HEK293 (cell line): ENCODE measurements at regions not wholly inside any gene's neighbourhood (a gene's known extent, or its start where the extent isn't known, plus 50 kb on each side); places are given as distances from the start of the nearest gene placed in this dataset.

Experiments
- CTCF ChIA-PET: fragments of 350-600 bp; formaldehyde crosslinking; extraction: SDS; loops from one replicate; lab custom pipeline; 2021; ENCODE audit warnings: antibody characterized with exemption; lab: Yijun Ruan, JAX
- POLR2A ChIA-PET: fragments of 300-600 bp; formaldehyde crosslinking; extraction: SDS; loops from one replicate; lab custom pipeline; 2020; ENCODE audit warnings: antibody characterized with exemption, inconsistent platforms; lab: Yijun Ruan, JAX
- H3K27ac ChIP-seq: fragments of 200-500 bp; sonication (Bioruptor generic); 2 replicates; pipeline ENCODE4 v1.5.1; 2014; ENCODE audit warnings: low read depth, low read length, control low read depth, inconsistent platforms; ENCODE audit errors: extremely low read depth
- H3K36me3 ChIP-seq, 2 experiments: fragments of 200-500 bp in 1 of 2; sonication (Bioruptor generic) in 1 of 2; 1 replicate in 1 of 2; 2 replicates in 1 of 2; pipeline ENCODE4 v1.5.1; 2014 to 2017; ENCODE audit warnings: inconsistent platforms in 2 of 2, low read length in 2 of 2; ENCODE audit not compliant: control insufficient read depth in 2 of 2, insufficient read depth in 1 of 2
- H3K4me1 ChIP-seq: fragments of 200-500 bp; sonication (Bioruptor generic); 2 replicates; pipeline ENCODE4 v1.5.1; 2014; ENCODE audit warnings: mild to moderate bottlenecking, low read length, inconsistent platforms; ENCODE audit not compliant: control insufficient read depth, insufficient read depth
- H3K4me3 ChIP-seq: 2 replicates; pipeline ENCODE4 v1.5.1; 2011; ENCODE audit warnings: low read depth, mild to moderate bottlenecking, control low read depth, low read length, moderate library complexity
- H3K9me3 ChIP-seq: fragments of 200-500 bp; sonication (Bioruptor generic); 2 replicates; pipeline ENCODE4 v1.5.1; 2014; ENCODE audit warnings: low read depth, low read length, inconsistent platforms; ENCODE audit not compliant: control insufficient read depth, insufficient read depth
- TCF7L2 ChIP-seq: IDR thresholded peaks from 2 replicates; pipeline ENCODE4 v1.6.1; 2011; ENCODE audit warnings: low read depth, mild to moderate bottlenecking, inconsistent platforms, low read length, moderate library complexity, borderline replicate concordance
- TRIM28 ChIP-seq: IDR thresholded peaks from 2 replicates; pipeline ENCODE4 v1.6.1; 2011; ENCODE audit warnings: low read length, control low read depth, borderline replicate concordance
- WT1 ChIP-seq: fragments of 450-650 bp; formaldehyde crosslinking; IDR thresholded peaks from 2 replicates; pipeline ENCODE4 v1.5.1; 2016; ENCODE audit warnings: missing biosample characterization, missing genetic modification characterization
- ZBTB7A ChIP-seq: fragments of 450-650 bp; formaldehyde crosslinking; IDR thresholded peaks from 2 replicates; pipeline ENCODE4 v1.5.1; 2016; ENCODE audit warnings: low read depth, missing biosample characterization, missing genetic modification characterization
- ZNF10 ChIP-seq: fragments of 450-650 bp; formaldehyde crosslinking; IDR thresholded peaks from 2 replicates; pipeline ENCODE4 v1.5.1; 2017; ENCODE audit warnings: missing biosample characterization, missing genetic modification characterization
- ZNF133 ChIP-seq: fragments of 450-650 bp; formaldehyde crosslinking; IDR thresholded peaks from 2 replicates; pipeline ENCODE4 v1.5.1; 2016; ENCODE audit warnings: missing biosample characterization, missing genetic modification characterization
- ZNF223 ChIP-seq: fragments of 450-650 bp; formaldehyde crosslinking; IDR thresholded peaks from 2 replicates; pipeline ENCODE4 v1.5.1; 2016; ENCODE audit warnings: missing biosample characterization, missing genetic modification characterization
- ZNF302 ChIP-seq: fragments of 450-650 bp; formaldehyde crosslinking; IDR thresholded peaks from 2 replicates; pipeline ENCODE4 v1.5.1; 2016; ENCODE audit warnings: missing biosample characterization, missing genetic modification characterization, low read depth
- ZNF350 ChIP-seq: fragments of 450-650 bp; formaldehyde crosslinking; IDR thresholded peaks from 2 replicates; pipeline ENCODE4 v1.5.0; 2017; ENCODE audit warnings: missing biosample characterization, mild to moderate bottlenecking, missing genetic modification characterization
- ZNF391 ChIP-seq: fragments of 450-650 bp; formaldehyde crosslinking; IDR thresholded peaks from 2 replicates; pipeline ENCODE4 v1.5.1; 2016; ENCODE audit warnings: low read depth, missing biosample characterization, missing genetic modification characterization, borderline replicate concordance
- ZNF404 ChIP-seq: fragments of 450-650 bp; formaldehyde crosslinking; IDR thresholded peaks from 2 replicates; pipeline ENCODE4 v1.5.1; 2017; ENCODE audit warnings: missing biosample characterization, missing genetic modification characterization
- ZNF473 ChIP-seq: fragments of 450-650 bp; formaldehyde crosslinking; IDR thresholded peaks from 2 replicates; pipeline ENCODE4 v1.5.1; 2017; ENCODE audit warnings: missing biosample characterization, missing genetic modification characterization
- ZNF48 ChIP-seq: fragments of 450-650 bp; formaldehyde crosslinking; IDR thresholded peaks from 2 replicates; pipeline ENCODE4 v1.5.1; 2016; ENCODE audit warnings: missing biosample characterization, missing genetic modification characterization
- ZNF544 ChIP-seq: fragments of 450-650 bp; formaldehyde crosslinking; IDR thresholded peaks from 2 replicates; pipeline ENCODE4 v1.5.0; 2017; ENCODE audit warnings: missing biosample characterization, missing genetic modification characterization
- ZNF561 ChIP-seq: fragments of 450-650 bp; IDR thresholded peaks from 2 replicates; pipeline ENCODE4 v1.5.1; 2018; ENCODE audit warnings: missing biosample characterization, missing genetic modification characterization, borderline replicate concordance
- ZNF585B ChIP-seq: fragments of 450-650 bp; formaldehyde crosslinking; IDR thresholded peaks from 2 replicates; pipeline ENCODE4 v1.5.1; 2016; ENCODE audit warnings: missing biosample characterization, missing genetic modification characterization
- ZNF768 ChIP-seq: fragments of 450-650 bp; formaldehyde crosslinking; IDR thresholded peaks from 2 replicates; pipeline ENCODE4 v1.5.1; 2018; ENCODE audit warnings: missing biosample characterization, mild to moderate bottlenecking, missing genetic modification characterization
- ZNF776 ChIP-seq: fragments of 450-650 bp; formaldehyde crosslinking; IDR thresholded peaks from 2 replicates; pipeline ENCODE4 v1.5.0; 2017; ENCODE audit warnings: missing biosample characterization, missing genetic modification characterization, borderline replicate concordance
- ZNF843 ChIP-seq: fragments of 450-650 bp; formaldehyde crosslinking; IDR thresholded peaks from 2 replicates; pipeline ENCODE4 v1.5.1; 2016; ENCODE audit warnings: missing biosample characterization, missing genetic modification characterization
- TF ChIP-seq, protein P1 (sequence below): fragments of 450-650 bp; formaldehyde crosslinking; IDR thresholded peaks from 2 replicates; pipeline ENCODE4 v1.5.1; 2016; ENCODE audit warnings: missing biosample characterization, missing genetic modification characterization
- TF ChIP-seq, protein P2 (sequence below): fragments of 450-650 bp; formaldehyde crosslinking; IDR thresholded peaks from 2 replicates; pipeline ENCODE4 v1.5.1; 2016; ENCODE audit warnings: missing biosample characterization, missing genetic modification characterization
- TF ChIP-seq, protein P3 (sequence below): fragments of 450-650 bp; formaldehyde crosslinking; IDR thresholded peaks from 2 replicates; pipeline ENCODE4 v1.5.1; 2016; ENCODE audit warnings: missing biosample characterization, missing genetic modification characterization, low read depth
- TF ChIP-seq, protein P4 (sequence below): fragments of 450-650 bp; formaldehyde crosslinking; IDR thresholded peaks from 2 replicates; pipeline ENCODE4 v1.5.1; 2016; ENCODE audit warnings: missing biosample characterization, missing genetic modification characterization
- TF ChIP-seq, protein P5 (sequence below): fragments of 450-650 bp; formaldehyde crosslinking; IDR thresholded peaks from 2 replicates; pipeline ENCODE4 v1.5.1; 2017; ENCODE audit warnings: missing biosample characterization, missing genetic modification characterization

DNA sequence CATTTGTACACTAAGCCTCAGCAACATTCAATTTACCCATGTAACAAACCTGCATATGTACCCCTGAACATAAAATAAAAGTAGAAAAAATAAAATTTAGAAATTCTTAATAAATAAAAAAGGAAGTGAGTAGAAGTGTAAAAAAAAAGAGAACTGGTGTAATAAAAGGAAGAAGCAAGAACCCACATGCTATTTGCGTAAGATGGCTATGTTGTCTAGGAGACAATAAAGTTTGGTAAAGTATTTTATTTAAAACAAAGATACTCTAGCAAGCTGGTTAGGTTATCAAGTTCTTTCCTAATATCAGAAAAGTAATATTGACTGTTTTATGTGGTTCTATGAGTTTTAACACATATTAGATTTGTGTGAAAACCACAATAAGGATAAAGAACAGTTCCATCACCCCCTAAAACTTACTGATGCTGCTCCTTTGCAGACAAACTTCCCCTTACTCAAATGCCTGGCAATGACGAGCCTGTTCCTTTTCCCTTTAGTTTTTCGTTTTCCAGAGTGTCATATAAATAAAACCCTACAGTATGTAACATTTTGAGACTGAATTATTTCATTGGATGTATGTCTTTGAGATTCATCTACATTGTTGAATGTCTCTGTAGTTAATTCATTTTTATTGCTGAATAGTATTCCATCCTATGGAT is 98.9 kb downstream of the TNFSF13B start (continued):
- TF ChIP-seq, protein P1, sequence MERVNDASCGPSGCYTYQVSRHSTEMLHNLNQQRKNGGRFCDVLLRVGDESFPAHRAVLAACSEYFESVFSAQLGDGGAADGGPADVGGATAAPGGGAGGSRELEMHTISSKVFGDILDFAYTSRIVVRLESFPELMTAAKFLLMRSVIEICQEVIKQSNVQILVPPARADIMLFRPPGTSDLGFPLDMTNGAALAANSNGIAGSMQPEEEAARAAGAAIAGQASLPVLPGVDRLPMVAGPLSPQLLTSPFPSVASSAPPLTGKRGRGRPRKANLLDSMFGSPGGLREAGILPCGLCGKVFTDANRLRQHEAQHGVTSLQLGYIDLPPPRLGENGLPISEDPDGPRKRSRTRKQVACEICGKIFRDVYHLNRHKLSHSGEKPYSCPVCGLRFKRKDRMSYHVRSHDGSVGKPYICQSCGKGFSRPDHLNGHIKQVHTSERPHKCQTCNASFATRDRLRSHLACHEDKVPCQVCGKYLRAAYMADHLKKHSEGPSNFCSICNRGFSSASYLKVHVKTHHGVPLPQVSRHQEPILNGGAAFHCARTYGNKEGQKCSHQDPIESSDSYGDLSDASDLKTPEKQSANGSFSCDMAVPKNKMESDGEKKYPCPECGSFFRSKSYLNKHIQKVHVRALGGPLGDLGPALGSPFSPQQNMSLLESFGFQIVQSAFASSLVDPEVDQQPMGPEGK (tag by site-specific recombination), result no peak
- TF ChIP-seq, protein P2, sequence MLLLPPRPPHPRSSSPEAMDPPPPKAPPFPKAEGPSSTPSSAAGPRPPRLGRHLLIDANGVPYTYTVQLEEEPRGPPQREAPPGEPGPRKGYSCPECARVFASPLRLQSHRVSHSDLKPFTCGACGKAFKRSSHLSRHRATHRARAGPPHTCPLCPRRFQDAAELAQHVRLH, result no peak
- TF ChIP-seq ZNF350 (tag by site-specific recombination) (no peak), ZNF473 (tag by site-specific recombination) (no peak), TCF7L2 (no peak)

DNA sequence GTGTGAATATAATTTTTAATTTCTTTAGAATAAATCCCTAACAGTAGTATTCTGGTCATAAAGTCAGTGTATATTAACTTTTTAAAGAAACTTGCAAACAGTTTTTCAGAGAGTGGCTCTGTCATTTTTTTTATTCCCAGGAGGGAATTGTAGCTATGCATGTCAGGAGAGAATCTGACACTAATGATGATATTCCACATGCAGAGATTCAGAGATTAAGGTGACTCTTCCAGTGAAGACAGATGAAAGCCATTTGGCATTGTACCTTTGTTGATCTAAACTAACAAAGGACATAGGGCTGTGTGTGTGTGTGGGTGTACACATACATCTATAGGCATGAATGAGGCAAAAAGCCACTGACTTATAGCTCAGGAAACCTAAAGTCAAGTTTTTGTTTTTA is 99.9 kb downstream of the TNFSF13B start:
- TF ChIP-seq ZNF843 (no peak), ZNF302 (no peak), ZNF768 (tag by site-specific recombination) (no peak), ZNF404 (no peak), ZNF585B (tag by site-specific recombination) (no peak)
- TF ChIP-seq, protein P3, sequence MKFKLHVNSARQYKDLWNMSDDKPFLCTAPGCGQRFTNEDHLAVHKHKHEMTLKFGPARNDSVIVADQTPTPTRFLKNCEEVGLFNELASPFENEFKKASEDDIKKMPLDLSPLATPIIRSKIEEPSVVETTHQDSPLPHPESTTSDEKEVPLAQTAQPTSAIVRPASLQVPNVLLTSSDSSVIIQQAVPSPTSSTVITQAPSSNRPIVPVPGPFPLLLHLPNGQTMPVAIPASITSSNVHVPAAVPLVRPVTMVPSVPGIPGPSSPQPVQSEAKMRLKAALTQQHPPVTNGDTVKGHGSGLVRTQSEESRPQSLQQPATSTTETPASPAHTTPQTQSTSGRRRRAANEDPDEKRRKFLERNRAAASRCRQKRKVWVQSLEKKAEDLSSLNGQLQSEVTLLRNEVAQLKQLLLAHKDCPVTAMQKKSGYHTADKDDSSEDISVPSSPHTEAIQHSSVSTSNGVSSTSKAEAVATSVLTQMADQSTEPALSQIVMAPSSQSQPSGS (tag by site-specific recombination), result no peak
- Histone ChIP-seq H3K4me1 (no peaks in the 10 kb centered on the region), H3K4me3 (no peak overlapping the region), H3K9me3 (no peaks in the 10 kb centered on the region), H3K27ac (no peak overlapping the region), H3K36me3 (no peaks in the 10 kb centered on the region)
- POLR2A ChIA-PET, result no interaction called here
- CTCF ChIA-PET, result no interaction called here

DNA sequence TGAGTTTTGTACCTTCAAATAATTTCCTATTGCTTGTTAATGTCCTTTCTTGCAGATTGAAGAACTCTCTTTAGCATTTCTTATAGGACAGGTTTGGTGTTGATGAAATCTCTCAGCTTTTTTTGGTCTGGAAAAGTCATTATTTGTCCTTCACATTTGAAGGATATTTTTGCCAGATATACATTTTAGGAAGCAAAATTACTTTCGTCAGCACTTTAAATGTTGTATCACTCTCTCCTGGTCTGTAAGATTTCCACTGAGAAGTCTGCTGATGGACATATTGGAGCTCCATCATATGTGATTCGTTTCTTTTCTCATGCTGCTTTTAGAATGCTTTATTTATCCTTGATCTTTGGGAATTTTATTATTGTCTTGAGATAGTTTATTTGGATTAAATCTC is 105.5 kb downstream of the TNFSF13B start:
- Histone ChIP-seq H3K27ac (no peak overlapping the region), H3K36me3 (no peaks in the 10 kb centered on the region), H3K4me1 (no peaks in the 10 kb centered on the region), H3K9me3 (no peaks in the 10 kb centered on the region), H3K4me3 (no peak overlapping the region)
- ChIA-PET POLR2A (no interaction called here), CTCF (no interaction called here)
- TF ChIP-seq, protein P4, sequence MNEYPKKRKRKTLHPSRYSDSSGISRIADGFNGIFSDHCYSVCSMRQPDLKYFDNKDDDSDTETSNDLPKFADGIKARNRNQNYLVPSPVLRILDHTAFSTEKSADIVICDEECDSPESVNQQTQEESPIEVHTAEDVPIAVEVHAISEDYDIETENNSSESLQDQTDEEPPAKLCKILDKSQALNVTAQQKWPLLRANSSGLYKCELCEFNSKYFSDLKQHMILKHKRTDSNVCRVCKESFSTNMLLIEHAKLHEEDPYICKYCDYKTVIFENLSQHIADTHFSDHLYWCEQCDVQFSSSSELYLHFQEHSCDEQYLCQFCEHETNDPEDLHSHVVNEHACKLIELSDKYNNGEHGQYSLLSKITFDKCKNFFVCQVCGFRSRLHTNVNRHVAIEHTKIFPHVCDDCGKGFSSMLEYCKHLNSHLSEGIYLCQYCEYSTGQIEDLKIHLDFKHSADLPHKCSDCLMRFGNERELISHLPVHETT (tag by site-specific recombination), result no peak
- TF ChIP-seq ZNF544 (tag by site-specific recombination) (no peak), ZNF776 (tag by site-specific recombination) (no peak), ZNF223 (tag by site-specific recombination) (no peak), ZNF133 (tag by site-specific recombination) (no peak), ZNF48 (tag by site-specific recombination) (no peak), WT1 (tag by site-specific recombination) (no peak), ZNF561 (no peak), ZNF391 (tag by site-specific recombination) (no peak), TRIM28 (no peak), ZNF10 (tag by site-specific recombination) (no peak), ZBTB7A (tag by site-specific recombination) (no peak)
- TF ChIP-seq, protein P1 (tag by site-specific recombination), result no peak
- TF ChIP-seq, protein P2, result no peak
- TF ChIP-seq, protein P5, sequence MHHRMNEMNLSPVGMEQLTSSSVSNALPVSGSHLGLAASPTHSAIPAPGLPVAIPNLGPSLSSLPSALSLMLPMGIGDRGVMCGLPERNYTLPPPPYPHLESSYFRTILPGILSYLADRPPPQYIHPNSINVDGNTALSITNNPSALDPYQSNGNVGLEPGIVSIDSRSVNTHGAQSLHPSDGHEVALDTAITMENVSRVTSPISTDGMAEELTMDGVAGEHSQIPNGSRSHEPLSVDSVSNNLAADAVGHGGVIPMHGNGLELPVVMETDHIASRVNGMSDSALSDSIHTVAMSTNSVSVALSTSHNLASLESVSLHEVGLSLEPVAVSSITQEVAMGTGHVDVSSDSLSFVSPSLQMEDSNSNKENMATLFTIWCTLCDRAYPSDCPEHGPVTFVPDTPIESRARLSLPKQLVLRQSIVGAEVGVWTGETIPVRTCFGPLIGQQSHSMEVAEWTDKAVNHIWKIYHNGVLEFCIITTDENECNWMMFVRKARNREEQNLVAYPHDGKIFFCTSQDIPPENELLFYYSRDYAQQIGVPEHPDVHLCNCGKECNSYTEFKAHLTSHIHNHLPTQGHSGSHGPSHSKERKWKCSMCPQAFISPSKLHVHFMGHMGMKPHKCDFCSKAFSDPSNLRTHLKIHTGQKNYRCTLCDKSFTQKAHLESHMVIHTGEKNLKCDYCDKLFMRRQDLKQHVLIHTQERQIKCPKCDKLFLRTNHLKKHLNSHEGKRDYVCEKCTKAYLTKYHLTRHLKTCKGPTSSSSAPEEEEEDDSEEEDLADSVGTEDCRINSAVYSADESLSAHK (tag by site-specific recombination), result no peak
